IPS-18c (cell line): ENCODE measurements at regions not wholly inside any gene's neighbourhood (a gene's known extent, or its start where the extent isn't known, plus 50 kb on each side); places are given as distances from the start of the nearest gene placed in this dataset.
"Not testable (repeated sequence)": the region's sequence is repeated elsewhere in the genome, so short reads cannot be mapped to it uniquely, and the experiment has no call there.

Source experiments
- H3K4me3 ChIP-seq: 2 replicates; pipeline ENCODE4 v1.7.0; 2013; ENCODE audit warnings: low read depth, mild to moderate bottlenecking, low read length, moderate library complexity; ENCODE audit not compliant: insufficient read depth
- H3K9me3 ChIP-seq: one replicate; pipeline ENCODE4 v1.6.1; 2013; ENCODE audit warnings: mild to moderate bottlenecking, low read length, moderate library complexity; ENCODE audit not compliant: control insufficient read depth, insufficient read depth

DNA sequence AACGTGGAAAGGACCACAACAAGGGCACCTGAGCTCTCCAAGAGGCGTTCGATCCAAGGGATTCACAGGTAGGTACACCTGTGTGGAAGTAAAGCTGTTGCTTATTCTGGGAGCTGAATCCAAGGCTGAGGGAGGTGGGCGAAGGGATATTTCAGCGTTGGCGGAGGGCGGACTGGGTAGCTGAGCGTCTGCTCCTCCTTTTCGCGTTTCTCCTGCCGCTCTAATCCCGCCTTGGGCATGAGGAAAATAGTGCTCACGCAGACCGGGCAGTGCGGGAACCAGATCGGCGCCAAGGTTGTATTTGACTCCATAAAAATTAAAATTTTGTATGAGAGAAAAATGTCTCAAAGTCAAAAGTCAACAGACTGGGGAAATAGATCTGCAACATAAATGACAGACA, 3966.2 kb upstream of the OR11H1 start:
- not testable (repeated sequence) for H3K9me3 ChIP-seq, H3K4me3 ChIP-seq

DNA sequence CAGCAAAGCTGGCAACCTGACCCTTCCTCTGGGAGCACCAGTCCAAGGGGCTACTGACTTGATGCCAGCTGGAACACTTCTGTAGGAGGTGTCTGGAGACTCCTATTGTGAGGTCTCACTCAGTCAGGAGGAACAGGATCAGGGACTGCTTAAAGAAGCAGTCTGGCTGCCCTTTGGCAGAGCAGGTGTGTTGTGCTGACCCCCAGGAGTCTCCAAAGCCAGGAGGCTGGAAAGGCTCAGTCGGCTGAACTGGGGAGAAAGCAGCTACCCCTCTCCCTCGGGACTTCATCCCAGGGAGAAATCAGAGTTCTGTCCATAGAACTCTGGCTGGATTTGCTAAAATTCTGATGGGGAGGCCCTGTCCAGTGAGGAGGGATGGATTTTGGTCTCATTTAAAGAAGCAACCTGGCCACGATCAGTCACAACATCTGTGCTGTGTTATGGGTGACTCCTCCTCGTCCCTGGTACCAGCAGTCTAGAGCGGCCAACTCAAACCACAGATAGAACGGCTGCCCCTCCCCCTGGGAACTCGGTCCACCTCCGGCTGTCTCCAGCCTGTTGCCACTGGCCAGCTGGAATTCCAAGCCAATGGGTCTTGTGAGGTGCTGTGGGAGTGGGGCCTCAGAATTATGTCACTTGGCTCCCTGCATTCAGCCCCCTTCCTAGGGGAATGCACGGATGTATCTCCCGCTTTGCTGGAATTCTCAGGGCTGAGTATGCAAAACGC, 3959.0 kb upstream of the OR11H1 start:
- Histone ChIP-seq H3K4me3 (peak overlapping the region; percentile 36; the same call in 1 of the 2 replicates), H3K9me3 (peaks cover 23% of the 10 kb centered on the region)

DNA sequence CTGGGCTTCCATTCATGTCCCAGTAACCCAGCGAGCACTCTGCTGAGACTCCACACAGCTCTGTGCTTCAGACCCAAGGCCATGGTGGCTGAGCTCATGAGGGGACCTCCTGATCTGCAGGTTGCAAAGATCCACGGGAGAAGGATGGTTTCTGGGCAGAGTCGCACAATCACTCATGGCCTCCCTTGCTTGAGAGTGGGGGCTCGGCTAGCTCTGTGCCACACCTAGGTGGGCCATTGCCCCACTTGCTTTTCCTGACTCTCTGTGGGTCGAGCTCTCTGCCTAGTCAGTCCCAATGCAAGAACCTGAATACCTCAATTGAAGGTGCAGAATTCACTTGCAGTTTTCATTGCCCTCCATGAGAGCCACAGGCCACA, 3958.4 kb upstream of the OR11H1 start:
- Histone ChIP-seq H3K9me3 (peaks cover 28% of the 10 kb centered on the region), H3K4me3 (peak overlapping the region; percentile 36; the same call in 1 of the 2 replicates)

DNA sequence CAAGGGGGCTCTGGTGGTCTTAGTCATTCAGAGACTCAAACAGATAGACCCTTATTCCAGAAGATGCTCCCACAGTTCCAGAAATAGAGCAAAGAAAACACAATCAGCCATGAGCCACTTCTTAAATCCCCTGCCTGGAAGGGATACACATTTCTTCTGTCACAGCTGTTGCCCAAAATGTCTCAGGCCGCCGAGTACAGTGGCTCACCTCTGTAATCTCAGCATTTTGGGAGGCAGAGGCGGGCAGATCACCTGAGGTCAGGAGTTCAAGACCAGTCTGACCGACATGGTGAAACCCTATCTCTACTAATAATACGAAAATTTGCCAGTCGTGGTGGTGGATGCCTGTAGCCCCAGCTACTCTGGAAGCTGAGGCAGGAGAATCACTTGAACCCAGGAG, 3954.8 kb upstream of the OR11H1 start:
- not testable (repeated sequence) for H3K4me3 ChIP-seq
- peaks cover 33% of the 10 kb centered on the region for H3K9me3 ChIP-seq

DNA sequence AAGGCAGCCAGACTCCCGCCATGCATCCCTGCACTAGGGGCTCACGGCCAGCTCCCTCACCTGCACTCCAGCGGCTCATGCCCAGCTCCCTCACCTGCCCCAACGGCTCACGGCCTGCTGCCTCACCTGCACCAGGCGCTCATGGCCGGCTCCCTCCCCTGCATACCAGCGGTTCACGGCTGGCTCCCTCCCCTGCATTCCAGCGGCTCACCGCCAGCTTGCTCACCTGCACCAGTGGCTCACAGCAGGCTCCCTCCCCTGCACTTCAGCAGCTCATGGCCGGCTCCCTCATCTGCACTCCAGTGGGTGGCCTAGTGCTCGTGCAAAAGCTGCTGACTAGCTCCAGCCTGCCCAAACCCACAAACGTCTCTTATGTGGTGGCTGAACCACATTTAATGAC, 3953.8 kb upstream of the OR11H1 start:
- Histone ChIP-seq H3K9me3 (peaks cover 36% of the 10 kb centered on the region), H3K4me3 (peak overlapping the region; percentile 20; the same call in 1 of the 2 replicates)

DNA sequence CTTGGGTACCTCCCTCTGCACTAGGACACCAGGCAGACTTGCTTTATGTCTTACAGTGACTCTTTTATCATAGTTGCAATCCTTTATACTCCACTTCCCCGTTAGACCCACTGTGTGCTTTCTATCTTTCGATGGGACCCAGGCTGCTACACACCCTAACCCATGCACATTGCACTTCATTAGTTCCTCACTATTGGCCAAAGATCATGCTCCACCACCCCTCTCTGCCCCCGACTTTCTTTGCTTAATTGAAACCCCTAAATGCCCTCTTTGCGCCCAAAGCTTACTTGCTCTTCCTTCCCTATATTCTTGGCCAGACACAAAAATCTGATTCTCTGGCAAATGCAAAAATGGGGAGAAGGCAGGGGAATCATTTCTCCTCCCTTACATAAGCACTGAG, 3953.3 kb upstream of the OR11H1 start:
- peaks cover 36% of the 10 kb centered on the region for H3K9me3 ChIP-seq
- H3K4me3 ChIP-seq: not testable (repeated sequence)

DNA sequence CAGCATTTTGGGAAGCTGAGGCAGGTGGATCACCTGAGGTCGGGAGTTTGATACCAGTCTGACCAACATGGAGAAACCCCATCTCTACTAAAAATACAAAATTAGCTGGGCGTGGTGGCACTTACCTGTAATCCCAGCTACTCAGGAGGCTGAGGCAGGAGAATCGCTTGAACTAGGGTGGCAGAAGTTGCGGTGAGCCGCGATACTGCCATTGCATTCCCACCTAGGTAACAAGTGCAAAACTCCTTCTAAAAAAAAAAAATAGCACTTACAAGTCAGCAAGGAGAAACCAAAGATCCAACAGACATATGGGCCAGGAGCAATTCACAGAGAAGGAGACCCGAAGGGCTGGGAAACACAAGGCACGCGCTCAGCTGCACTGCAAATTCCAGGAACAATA, 3951.3 kb upstream of the OR11H1 start:
- H3K4me3 ChIP-seq: not testable (repeated sequence)

DNA sequence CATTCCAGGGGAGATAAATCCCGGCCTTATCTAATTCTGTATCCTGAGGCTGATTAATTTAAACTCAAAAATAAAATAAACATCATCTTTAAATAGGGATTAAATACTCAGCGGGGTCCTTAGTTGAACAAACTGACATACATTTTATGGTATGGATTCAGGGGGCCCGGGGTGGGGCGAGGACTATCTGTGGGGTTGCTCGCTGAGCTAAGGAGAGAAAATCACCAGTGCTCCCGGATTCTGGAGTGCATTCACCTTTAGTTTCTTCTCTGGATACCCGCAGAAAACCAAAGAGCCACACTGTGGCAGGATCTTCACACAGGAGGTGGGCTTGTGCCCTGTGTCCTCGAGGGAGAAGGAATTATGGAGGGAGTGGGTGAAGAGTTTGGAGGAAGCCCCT, 3949.9 kb upstream of the OR11H1 start:
- peaks cover 42% of the 10 kb centered on the region for H3K9me3 ChIP-seq
- not testable (repeated sequence) for H3K4me3 ChIP-seq

More for the DNA sequence above, 3951.3 kb upstream of the OR11H1 start:
- H3K9me3 ChIP-seq: peaks cover 36% of the 10 kb centered on the region

DNA sequence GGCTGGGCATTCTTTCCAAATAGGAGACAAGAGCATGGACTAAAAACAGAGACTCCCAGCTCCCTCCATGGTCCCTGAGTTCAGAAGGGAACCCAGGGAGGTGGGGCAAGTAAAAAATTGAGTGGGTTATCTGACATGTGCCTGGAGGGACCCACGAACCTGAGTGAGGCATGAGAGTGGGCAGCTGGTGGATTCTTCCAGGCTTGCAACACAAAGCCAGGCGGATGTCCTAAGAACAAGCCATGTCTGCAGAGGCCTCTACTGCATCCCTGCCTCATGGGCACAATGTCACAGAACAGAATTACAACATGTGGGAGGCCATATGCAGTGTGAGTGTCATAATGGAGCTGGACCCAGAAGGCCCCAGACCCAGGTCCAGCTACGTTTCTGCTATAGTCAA, 3949.4 kb upstream of the OR11H1 start:
- H3K4me3 ChIP-seq: not testable (repeated sequence)
- peaks cover 41% of the 10 kb centered on the region for H3K9me3 ChIP-seq

DNA sequence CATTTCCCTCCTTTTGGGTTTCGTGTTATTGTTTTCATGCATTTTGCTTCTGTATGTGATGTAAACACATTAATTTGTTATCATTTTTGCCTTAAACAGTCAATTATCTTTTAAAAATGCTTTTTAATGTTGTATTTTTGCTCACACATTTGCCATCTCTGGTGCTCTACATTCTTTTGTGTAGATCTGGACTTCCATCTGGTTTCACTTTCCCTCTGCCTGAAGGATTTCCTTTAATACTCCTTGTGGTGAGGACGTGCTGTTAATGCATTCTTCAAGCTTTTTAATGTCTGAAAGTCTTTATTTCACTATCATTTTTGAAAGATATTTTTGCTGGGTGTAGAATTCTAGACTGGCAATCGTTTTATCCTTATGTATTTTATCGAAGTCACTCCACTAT, 3945.9 kb upstream of the OR11H1 start:
- peaks cover 34% of the 10 kb centered on the region for H3K9me3 ChIP-seq
- not testable (repeated sequence) for H3K4me3 ChIP-seq

DNA sequence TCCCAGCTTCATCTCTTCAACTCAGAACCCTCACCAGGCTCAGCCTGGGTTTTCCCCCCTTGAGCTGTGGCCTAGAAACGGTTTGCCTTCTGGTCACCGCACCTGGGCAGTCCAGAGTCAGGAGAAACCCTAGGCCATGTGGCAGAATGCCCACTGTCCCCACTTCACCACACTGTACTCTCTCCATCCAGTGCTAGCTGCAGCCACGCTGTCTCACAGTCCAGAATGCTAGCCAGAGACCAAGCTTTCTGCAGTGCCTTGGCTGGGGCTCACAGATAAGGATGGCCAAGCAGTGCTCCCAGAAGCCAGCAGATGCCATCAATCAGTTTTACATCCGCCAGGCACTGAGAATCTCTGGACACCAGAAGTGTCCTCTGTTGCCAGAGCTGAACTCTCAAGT, 3943.8 kb upstream of the OR11H1 start:
- H3K4me3 ChIP-seq: not testable (repeated sequence)

DNA sequence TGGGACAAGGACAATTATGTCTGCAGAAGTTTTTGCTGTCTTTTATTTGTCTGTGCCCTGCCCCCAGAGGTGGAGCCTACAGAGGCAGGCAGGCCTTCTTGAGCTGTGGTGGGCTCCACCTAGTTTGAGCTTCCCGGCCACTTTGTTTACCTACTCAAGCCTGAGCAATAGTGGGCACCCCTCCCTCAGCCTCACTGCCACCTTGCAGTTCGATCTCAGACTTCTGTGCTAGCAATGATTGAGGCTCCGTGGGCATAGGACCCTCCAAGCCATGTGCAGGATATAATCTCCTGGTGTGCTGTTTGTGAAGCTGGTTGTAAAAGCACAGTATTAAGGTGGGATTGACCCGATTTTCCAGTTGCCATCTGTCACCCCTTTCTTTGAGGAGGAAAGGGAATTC, 3933.4 kb upstream of the OR11H1 start:
- H3K9me3 ChIP-seq: peaks cover 24% of the 10 kb centered on the region
- not testable (repeated sequence) for H3K4me3 ChIP-seq

More for the DNA sequence above, 3943.8 kb upstream of the OR11H1 start:
- peaks cover 24% of the 10 kb centered on the region for H3K9me3 ChIP-seq

DNA sequence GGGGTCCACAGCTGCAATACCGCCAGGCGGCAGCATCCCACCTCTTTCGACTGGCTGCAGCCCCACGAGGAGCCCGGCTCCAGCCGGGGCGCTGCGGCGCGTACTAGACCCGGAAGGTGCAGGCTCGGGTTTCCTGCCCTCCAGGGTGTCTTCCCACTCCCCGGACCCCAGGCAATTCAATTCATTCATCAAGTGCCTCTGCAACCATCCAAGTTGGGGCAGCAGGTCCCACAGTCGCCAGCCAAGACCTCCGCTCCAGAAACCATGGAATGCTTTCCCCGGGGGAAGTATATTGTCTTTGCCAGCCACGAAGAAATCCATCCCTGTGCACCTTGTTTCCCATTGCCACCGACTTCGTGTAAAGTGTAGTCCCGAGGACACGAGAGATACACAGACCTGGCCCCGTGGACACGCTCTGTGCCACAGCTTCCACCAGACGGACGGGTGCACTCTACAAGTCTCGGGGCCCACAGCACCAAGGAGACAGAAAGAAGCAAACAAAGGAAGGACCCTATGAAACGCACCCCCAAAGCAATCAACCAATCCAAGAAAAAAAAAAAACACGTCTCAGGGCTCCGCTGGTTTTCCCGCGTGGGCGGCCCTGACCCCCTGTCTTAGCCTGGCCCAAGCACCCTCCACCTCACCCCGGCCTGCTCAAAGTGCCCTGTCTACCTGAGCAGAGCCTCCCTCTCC, 3930.2 kb upstream of the OR11H1 start:
- H3K4me3 ChIP-seq: not testable (repeated sequence)
- H3K9me3 ChIP-seq: peaks cover 40% of the 10 kb centered on the region

DNA sequence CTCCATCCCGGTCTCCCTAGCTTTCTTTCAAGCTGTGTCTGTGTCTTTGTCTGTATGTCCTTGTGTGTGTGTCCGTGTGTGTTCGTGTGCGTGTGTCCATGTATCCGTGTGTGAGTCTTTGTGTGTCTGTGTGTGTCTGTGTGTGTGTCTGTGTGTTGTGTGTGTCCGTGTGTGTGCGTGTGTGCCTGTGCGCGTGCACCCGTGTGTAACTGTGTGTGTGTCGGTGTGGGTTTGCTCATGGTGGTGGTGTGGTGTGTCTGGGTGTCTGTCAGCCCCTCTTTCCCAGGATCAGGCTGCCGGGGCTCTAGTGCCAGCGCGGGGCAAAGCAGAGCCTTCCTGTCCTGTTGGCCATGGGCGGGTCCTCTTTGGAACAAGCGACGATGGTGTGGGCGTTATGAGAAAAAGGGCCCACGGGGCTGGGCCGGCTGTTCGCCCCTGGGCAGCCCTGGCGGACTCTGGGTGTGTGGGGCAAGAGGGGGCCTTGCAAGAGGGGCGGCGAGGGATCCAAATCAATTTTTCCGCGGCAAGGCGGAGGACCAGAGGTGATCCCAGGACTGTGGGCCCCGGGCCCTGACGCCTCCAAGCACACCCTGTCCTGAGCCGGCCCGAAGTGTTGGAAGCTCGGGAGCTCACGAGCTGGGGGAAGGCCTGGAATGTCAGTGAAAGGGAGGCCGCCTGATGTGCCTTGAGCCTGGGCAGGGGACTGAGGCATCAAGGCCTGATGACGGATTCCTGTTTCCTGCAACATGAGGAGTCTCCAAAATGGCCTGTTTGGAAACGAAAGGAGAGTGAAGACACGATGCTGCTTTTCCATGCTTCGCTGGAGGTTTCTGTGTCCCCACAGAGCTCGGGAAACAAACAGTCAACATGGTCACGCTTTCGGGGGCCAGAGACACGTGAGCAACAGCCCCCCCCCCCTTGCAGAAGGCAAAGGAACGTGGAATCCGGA, 3929.2 kb upstream of the OR11H1 start:
- peak overlapping the region; percentile 2; the same call in 1 of the 2 replicates for H3K4me3 ChIP-seq
- peaks cover 40% of the 10 kb centered on the region for H3K9me3 ChIP-seq

DNA sequence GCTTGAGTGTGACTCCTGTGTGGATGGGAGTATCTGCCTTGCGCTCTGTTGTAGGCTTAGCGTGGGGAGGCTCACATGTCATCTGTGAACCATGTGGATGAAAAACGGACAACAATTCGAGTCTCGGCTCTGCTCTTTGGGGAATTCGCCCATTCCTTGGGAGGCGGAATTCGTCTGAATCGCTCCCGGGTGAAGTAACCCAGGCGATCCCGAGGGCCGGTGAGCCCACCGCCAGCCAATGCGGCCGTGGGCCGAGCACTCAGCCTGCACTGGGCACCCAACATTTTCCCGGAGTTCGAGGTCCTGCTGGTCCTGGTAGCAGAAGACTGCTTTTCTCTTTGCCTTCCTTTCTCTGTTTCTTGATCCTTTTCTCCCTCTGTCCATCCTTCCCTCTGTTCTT, 3928.5 kb upstream of the OR11H1 start:
- peaks cover 38% of the 10 kb centered on the region for H3K9me3 ChIP-seq
- H3K4me3 ChIP-seq: not testable (repeated sequence)

DNA sequence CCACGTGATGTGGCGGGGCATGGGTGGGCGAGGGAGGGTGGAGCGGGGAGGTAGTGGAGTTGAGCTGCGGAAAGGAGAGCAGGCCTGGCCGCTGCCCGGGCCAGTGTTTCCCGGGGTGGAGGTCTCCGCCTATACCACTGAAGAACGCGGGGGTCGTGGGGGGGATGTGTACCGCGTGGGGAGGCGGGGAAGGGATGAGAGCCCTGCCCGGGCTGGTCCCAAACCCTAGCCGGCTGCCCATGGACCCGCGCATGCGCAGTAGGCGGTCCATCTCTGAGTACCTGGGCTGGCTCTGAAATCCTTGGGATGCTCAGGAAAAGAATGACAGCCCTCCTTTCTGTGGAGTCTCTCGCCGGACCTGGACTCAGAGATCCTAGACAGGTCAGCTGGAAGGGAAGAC, 3927.8 kb upstream of the OR11H1 start:
- not testable (repeated sequence) for H3K4me3 ChIP-seq
- peaks cover 39% of the 10 kb centered on the region for H3K9me3 ChIP-seq
